A549 (cell line): ENCODE measurements at regions not wholly inside any gene's neighbourhood (a gene's known extent, or its start where the extent isn't known, plus 50 kb on each side); places are given as distances from the start of the nearest gene placed in this dataset.

ENCODE experiments used
- CBX8 ChIP-seq: fragments of 200-600 bp; sonication (generic); IDR thresholded peaks from 2 replicates; pipeline ENCODE4 v1.6.1; 2016
- HDAC2 ChIP-seq: fragments of 200-600 bp; sonication (generic); IDR thresholded peaks from 2 replicates; pipeline ENCODE4 v1.6.1; 2016
- KDM1A ChIP-seq: fragments of 200-600 bp; sonication (generic); IDR thresholded peaks from 2 replicates; pipeline ENCODE4 v1.6.1; 2016; ENCODE audit warnings: low read depth, mild to moderate bottlenecking
- MYC ChIP-seq: IDR thresholded peaks from 2 replicates; pipeline ENCODE4 v1.6.1; 2012; ENCODE audit warnings: mild to moderate bottlenecking, inconsistent platforms, low read length, improper control_type of control experiment, borderline replicate concordance
- POLR2A ChIP-seq: IDR thresholded peaks from 2 replicates; pipeline ENCODE4 v1.6.1; 2012; ENCODE audit warnings: mild to moderate bottlenecking, low read length
- RNF2 ChIP-seq: fragments of 200-600 bp; sonication (generic); IDR thresholded peaks from 2 replicates; pipeline ENCODE4 v1.6.1; 2016; ENCODE audit warnings: low read depth, mild to moderate bottlenecking, antibody characterized with exemption, moderate library complexity, borderline replicate concordance
- TF ChIP-seq, protein P1 (sequence below): IDR thresholded peaks from 2 replicates; pipeline ENCODE4 v1.6.1; 2012
- TF ChIP-seq, protein P2 (sequence below): fragments of >200 bp; sonication (Bioruptor Twin); formaldehyde crosslinking; IDR thresholded peaks from 3 replicates; pipeline ENCODE4 v1.5.1; 2016
- TF ChIP-seq, protein P3 (sequence below): fragments of 450-650 bp; IDR thresholded peaks from 2 replicates; pipeline ENCODE4 v1.6.1; 2014; ENCODE audit warnings: antibody characterized with exemption

DNA sequence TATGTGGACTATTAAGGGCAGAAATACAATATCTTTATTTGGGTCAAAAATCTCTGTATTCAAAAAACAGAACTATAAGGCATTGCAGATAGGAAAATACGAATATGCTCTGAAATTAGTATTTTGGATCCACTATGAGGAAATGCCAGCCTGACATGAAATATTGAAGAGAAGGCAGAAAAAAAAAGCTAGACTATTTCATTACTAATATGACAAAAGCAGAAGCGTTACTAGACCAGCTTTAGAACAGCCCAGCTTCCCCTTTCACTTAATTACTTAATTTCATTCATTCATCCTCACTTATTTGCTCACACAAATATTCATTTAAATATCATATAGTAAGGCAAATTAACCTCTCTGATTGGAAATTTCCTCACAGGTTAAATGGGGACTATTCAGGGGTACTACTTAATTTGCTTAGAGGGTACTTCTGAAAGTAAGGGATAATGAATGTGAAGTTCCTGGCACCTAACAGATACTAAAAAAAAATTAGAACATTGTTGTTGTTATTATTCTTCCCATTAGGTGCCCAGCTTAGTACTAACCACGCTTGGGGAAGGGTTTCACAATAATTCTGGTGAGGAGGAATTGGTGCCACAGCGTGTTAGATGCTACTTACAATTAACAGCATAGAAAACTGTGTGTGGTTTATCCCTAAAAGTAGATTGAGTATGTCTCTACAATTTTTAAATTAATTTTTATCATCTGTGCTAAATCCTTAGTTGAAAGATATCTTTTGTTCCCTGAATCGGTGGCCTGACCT, 71.1 kb upstream of the CTLA4 start:
- TF ChIP-seq, protein P1, sequence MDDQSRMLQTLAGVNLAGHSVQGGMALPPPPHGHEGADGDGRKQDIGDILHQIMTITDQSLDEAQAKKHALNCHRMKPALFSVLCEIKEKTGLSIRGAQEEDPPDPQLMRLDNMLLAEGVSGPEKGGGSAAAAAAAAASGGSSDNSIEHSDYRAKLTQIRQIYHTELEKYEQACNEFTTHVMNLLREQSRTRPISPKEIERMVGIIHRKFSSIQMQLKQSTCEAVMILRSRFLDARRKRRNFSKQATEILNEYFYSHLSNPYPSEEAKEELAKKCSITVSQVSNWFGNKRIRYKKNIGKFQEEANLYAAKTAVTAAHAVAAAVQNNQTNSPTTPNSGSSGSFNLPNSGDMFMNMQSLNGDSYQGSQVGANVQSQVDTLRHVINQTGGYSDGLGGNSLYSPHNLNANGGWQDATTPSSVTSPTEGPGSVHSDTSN = no peak
- TF ChIP-seq, protein P2, sequence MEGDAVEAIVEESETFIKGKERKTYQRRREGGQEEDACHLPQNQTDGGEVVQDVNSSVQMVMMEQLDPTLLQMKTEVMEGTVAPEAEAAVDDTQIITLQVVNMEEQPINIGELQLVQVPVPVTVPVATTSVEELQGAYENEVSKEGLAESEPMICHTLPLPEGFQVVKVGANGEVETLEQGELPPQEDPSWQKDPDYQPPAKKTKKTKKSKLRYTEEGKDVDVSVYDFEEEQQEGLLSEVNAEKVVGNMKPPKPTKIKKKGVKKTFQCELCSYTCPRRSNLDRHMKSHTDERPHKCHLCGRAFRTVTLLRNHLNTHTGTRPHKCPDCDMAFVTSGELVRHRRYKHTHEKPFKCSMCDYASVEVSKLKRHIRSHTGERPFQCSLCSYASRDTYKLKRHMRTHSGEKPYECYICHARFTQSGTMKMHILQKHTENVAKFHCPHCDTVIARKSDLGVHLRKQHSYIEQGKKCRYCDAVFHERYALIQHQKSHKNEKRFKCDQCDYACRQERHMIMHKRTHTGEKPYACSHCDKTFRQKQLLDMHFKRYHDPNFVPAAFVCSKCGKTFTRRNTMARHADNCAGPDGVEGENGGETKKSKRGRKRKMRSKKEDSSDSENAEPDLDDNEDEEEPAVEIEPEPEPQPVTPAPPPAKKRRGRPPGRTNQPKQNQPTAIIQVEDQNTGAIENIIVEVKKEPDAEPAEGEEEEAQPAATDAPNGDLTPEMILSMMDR = no peak
- TF ChIP-seq, protein P3, sequence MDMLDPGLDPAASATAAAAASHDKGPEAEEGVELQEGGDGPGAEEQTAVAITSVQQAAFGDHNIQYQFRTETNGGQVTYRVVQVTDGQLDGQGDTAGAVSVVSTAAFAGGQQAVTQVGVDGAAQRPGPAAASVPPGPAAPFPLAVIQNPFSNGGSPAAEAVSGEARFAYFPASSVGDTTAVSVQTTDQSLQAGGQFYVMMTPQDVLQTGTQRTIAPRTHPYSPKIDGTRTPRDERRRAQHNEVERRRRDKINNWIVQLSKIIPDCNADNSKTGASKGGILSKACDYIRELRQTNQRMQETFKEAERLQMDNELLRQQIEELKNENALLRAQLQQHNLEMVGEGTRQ = no peak
- TF ChIP-seq POLR2A (no peak), RNF2 (no peak), CBX8 (no peak), MYC (no peak), KDM1A (no peak), HDAC2 (no peak)
